22Rv1 (cell line): ENCODE measurements at regions not wholly inside any gene's neighbourhood (a gene's known extent, or its start where the extent isn't known, plus 50 kb on each side); places are given as distances from the start of the nearest gene placed in this dataset.

Experiments
- ZFX ChIP-seq: fragments of 450-650 bp; IDR thresholded peaks from 2 replicates; pipeline ENCODE4 v1.6.1; 2017; ENCODE audit warnings: antibody characterized with exemption, borderline replicate concordance
- TF ChIP-seq, protein P1 (sequence below): fragments of 450-650 bp; IDR thresholded peaks from 2 replicates; pipeline ENCODE4 v1.5.1; 2017; ENCODE audit warnings: mild to moderate bottlenecking

DNA sequence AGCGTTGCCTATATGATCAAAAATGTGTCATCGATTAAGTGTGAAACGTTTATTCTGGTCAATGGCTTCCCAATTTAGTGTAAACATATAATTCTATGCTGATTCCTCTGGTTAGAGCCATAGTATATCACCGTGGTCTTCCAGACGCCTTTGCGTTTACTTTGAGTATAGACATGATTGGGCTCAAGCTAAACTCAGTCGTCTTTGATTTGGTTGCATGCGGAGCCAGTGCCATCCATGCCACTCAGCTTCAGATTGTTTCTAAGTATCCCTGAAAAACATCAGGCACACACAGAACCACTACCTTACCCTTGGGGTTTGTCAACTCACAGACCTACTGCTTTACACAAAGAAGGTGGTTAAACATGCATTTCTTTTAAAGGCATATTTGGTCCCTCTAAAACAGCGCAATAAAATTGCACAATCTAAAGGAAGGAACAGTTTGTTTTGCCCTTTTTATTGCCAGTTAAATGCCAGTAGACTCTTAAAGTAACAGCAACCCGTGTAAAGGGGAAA lies 273.6 kb upstream of the KLF6 start:
- TF ChIP-seq, protein P1, sequence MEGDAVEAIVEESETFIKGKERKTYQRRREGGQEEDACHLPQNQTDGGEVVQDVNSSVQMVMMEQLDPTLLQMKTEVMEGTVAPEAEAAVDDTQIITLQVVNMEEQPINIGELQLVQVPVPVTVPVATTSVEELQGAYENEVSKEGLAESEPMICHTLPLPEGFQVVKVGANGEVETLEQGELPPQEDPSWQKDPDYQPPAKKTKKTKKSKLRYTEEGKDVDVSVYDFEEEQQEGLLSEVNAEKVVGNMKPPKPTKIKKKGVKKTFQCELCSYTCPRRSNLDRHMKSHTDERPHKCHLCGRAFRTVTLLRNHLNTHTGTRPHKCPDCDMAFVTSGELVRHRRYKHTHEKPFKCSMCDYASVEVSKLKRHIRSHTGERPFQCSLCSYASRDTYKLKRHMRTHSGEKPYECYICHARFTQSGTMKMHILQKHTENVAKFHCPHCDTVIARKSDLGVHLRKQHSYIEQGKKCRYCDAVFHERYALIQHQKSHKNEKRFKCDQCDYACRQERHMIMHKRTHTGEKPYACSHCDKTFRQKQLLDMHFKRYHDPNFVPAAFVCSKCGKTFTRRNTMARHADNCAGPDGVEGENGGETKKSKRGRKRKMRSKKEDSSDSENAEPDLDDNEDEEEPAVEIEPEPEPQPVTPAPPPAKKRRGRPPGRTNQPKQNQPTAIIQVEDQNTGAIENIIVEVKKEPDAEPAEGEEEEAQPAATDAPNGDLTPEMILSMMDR, result no peak
- TF ChIP-seq ZFX, result no peak
